ENCODE measurements at regions not wholly inside any gene's neighbourhood (a gene's known extent, or its start where the extent isn't known, plus 50 kb on each side); places are given as distances from the start of the nearest gene placed in this dataset.

DNA sequence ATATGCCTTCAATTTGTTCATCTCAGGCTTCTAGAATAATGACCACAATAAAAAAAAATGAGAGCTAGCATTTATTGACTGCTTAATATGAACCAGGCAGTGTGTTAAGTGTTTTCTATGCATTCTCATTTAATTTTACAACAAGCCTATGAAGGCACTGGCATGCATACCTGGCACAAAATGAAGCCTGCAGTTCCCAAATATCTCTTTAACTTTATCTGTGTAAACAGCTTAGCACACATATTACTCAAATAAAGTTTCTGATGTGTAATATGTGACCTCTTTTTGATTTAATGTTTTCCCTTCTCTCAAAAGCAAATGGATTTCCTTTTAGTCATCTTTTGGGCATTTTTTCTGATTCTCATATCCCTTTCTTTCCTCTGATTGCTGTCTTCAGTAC, 671.8 kb downstream of the PCDH7 start (continued):
- TF ChIP-seq PATZ1 (CRISPR knock-in tag; IDR thresholded peaks at IDR 0.05; ENCODE audit: borderline replicate concordance), result no peak
- no peak for TF ChIP-seq ESRRG (CRISPR knock-in tag; IDR thresholded peaks at IDR 0.05)
- TF ChIP-seq ZNF70 (CRISPR knock-in tag; IDR thresholded peaks at IDR 0.05), result no peak

- TF ChIP-seq ZNF70 (CRISPR knock-in tag; IDR thresholded peaks at IDR 0.05), result no peak
- TF ChIP-seq CSDC2 (CRISPR knock-in tag; IDR thresholded peaks at IDR 0.05), result no peak
- TF ChIP-seq CREB5 (CRISPR knock-in tag; IDR thresholded peaks at IDR 0.05; ENCODE audit: low read depth), result no peak
- TF ChIP-seq, protein P1, sequence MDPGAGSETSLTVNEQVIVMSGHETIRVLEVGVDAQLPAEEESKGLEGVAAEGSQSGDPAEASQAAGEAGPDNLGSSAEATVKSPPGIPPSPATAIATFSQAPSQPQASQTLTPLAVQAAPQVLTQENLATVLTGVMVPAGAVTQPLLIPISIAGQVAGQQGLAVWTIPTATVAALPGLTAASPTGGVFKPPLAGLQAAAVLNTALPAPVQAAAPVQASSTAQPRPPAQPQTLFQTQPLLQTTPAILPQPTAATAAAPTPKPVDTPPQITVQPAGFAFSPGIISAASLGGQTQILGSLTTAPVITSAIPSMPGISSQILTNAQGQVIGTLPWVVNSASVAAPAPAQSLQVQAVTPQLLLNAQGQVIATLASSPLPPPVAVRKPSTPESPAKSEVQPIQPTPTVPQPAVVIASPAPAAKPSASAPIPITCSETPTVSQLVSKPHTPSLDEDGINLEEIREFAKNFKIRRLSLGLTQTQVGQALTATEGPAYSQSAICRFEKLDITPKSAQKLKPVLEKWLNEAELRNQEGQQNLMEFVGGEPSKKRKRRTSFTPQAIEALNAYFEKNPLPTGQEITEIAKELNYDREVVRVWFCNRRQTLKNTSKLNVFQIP (CRISPR knock-in tag; IDR thresholded peaks at IDR 0.05; ENCODE audit: borderline replicate concordance, low read depth), result no peak
- no peak for TF ChIP-seq ZNF8 (CRISPR knock-in tag; IDR thresholded peaks at IDR 0.05)
- TF ChIP-seq ZC3H10 (CRISPR knock-in tag; IDR thresholded peaks at IDR 0.05), result no peak
- TF ChIP-seq, protein P2, sequence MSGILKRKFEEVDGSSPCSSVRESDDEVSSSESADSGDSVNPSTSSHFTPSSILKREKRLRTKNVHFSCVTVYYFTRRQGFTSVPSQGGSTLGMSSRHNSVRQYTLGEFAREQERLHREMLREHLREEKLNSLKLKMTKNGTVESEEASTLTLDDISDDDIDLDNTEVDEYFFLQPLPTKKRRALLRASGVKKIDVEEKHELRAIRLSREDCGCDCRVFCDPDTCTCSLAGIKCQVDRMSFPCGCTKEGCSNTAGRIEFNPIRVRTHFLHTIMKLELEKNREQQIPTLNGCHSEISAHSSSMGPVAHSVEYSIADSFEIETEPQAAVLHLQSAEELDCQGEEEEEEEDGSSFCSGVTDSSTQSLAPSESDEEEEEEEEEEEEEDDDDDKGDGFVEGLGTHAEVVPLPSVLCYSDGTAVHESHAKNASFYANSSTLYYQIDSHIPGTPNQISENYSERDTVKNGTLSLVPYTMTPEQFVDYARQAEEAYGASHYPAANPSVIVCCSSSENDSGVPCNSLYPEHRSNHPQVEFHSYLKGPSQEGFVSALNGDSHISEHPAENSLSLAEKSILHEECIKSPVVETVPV (CRISPR knock-in tag; IDR thresholded peaks at IDR 0.05), result no peak
- TF ChIP-seq OSR1 (CRISPR knock-in tag; IDR thresholded peaks at IDR 0.05), result no peak
- TF ChIP-seq PATZ1 (CRISPR knock-in tag; IDR thresholded peaks at IDR 0.05; ENCODE audit: borderline replicate concordance), result no peak
- no peak for TF ChIP-seq ZNF565 (CRISPR knock-in tag; conservative IDR thresholded peaks at IDR 0.05; ENCODE audit: low read depth)
- no peak for TF ChIP-seq SNAI2 (CRISPR knock-in tag; IDR thresholded peaks at IDR 0.05)
- TF ChIP-seq BACH2 (CRISPR knock-in tag; IDR thresholded peaks at IDR 0.05; ENCODE audit: borderline replicate concordance), result no peak
- TF ChIP-seq ESRRG (CRISPR knock-in tag; IDR thresholded peaks at IDR 0.05), result no peak
- TF ChIP-seq GLIS3 (CRISPR knock-in tag; IDR thresholded peaks at IDR 0.05), result no peak
- no peak for TF ChIP-seq TCF4 (CRISPR knock-in tag; IDR thresholded peaks at IDR 0.05; ENCODE audit: borderline replicate concordance)
- TF ChIP-seq TSHZ2 (CRISPR knock-in tag; IDR thresholded peaks at IDR 0.05), result no peak
- TF ChIP-seq ZFP3 (CRISPR knock-in tag; IDR thresholded peaks at IDR 0.05), result no peak
- TF ChIP-seq ARNTL (CRISPR knock-in tag; IDR thresholded peaks at IDR 0.05; ENCODE audit: borderline replicate concordance, low read depth), result no peak
- TF ChIP-seq PPARA (CRISPR knock-in tag; IDR thresholded peaks at IDR 0.05; ENCODE audit: borderline replicate concordance), result no peak
- TF ChIP-seq TOX (CRISPR knock-in tag; IDR thresholded peaks at IDR 0.05; ENCODE audit: borderline replicate concordance), result no peak
- ATAC-seq, result no peak
Measured at GRCh38 chr4:31392923-31393322, 672.8 kb downstream of the PCDH7 start.

Measured in SK-N-SH treated with all-trans-retinoic acid at 6 μM for 48 hours (cell line).